ENCODE measurements at regions not wholly inside any gene's neighbourhood (a gene's known extent, or its start where the extent isn't known, plus 50 kb on each side); places are given as distances from the start of the nearest gene placed in this dataset.
"Not testable (repeated sequence)": the region's sequence is repeated elsewhere in the genome, so short reads cannot be mapped to it uniquely, and the experiment has no call there.

GRCh38 chr16:85285681-85286065, 173.4 kb upstream of the CIBAR2 start:
- H3K27me3 Mint-ChIP-seq (ENCODE audit: low read depth), result peaks cover 19% of the 10 kb centered on the region
- no peak overlapping the region for H3K27ac Mint-ChIP-seq
- TF ChIP-seq CTCF (IDR thresholded peaks at IDR 0.05; ENCODE audit: unreplicated experiment in 3 of 3), result no peak
- H3K4me3 Mint-ChIP-seq, result no peak overlapping the region
- no peaks in the 10 kb centered on the region for H3K36me3 Mint-ChIP-seq (ENCODE audit: low read depth)
- no peaks in the 10 kb centered on the region for H3K9me3 Mint-ChIP-seq
- peaks cover 67% of the 10 kb centered on the region for H3K4me1 Mint-ChIP-seq

GRCh38 chr16:85286066-85286831, 174.0 kb upstream of the CIBAR2 start:
- H3K27me3 Mint-ChIP-seq (ENCODE audit: low read depth), result peaks cover 19% of the 10 kb centered on the region
- H3K27ac Mint-ChIP-seq, result peak overlapping the region; percentile 53 to 78 (median 76)
- no peaks in the 10 kb centered on the region for H3K36me3 Mint-ChIP-seq (ENCODE audit: low read depth)
- H3K4me3 Mint-ChIP-seq, result peak overlapping the region in 1 of 3 experiments; percentile 15
- no peaks in the 10 kb centered on the region for H3K9me3 Mint-ChIP-seq
- no peak for TF ChIP-seq CTCF (IDR thresholded peaks at IDR 0.05; ENCODE audit: unreplicated experiment in 3 of 3)
- peaks cover 65% of the 10 kb centered on the region for H3K4me1 Mint-ChIP-seq

- TF ChIP-seq CTCF (IDR thresholded peaks at IDR 0.05; ENCODE audit: unreplicated experiment in 3 of 3), result no peak
- Mint-ChIP-seq H3K36me3 (ENCODE audit: low read depth) (no peaks in the 10 kb centered on the region), H3K27ac (peak overlapping the region; percentile 57 to 78 (median 76)), H3K27me3 (ENCODE audit: low read depth) (peaks cover 19% of the 10 kb centered on the region), H3K4me1 (peaks cover 64% of the 10 kb centered on the region), H3K9me3 (no peaks in the 10 kb centered on the region), H3K4me3 (no peak overlapping the region)
Observed at GRCh38 chr16:85286951-85287814, 174.9 kb upstream of the CIBAR2 start.

- not testable (repeated sequence) for H3K36me3 Mint-ChIP-seq (ENCODE audit: low read depth); H3K9me3 Mint-ChIP-seq; H3K4me3 Mint-ChIP-seq
- H3K27me3 Mint-ChIP-seq (ENCODE audit: low read depth), result peaks cover 19% of the 10 kb centered on the region
- H3K4me1 Mint-ChIP-seq, result peaks cover 58% of the 10 kb centered on the region
- peak overlapping the region; percentile 57 to 78 (median 76) for H3K27ac Mint-ChIP-seq
Observed at GRCh38 chr16:85287815-85288109, 175.5 kb upstream of the CIBAR2 start.

GRCh38 chr16:85288341-85288868, 176.1 kb upstream of the CIBAR2 start:
- TF ChIP-seq CTCF (IDR thresholded peaks at IDR 0.05; ENCODE audit: unreplicated experiment in 3 of 3), result no peak
- Mint-ChIP-seq H3K27me3 (ENCODE audit: low read depth) (peaks cover 19% of the 10 kb centered on the region), H3K36me3 (ENCODE audit: low read depth) (no peaks in the 10 kb centered on the region), H3K4me1 (peaks cover 58% of the 10 kb centered on the region), H3K27ac (peak overlapping the region in 1 of 3 experiments; percentile 46), H3K9me3 (no peaks in the 10 kb centered on the region), H3K4me3 (no peak overlapping the region)

- Mint-ChIP-seq H3K27ac (peak overlapping the region in 1 of 3 experiments; percentile 46), H3K36me3 (ENCODE audit: low read depth) (no peaks in the 10 kb centered on the region), H3K4me1 (peaks cover 61% of the 10 kb centered on the region), H3K4me3 (no peak overlapping the region), H3K27me3 (ENCODE audit: low read depth) (peaks cover 19% of the 10 kb centered on the region), H3K9me3 (no peaks in the 10 kb centered on the region)
- no peak for TF ChIP-seq CTCF (IDR thresholded peaks at IDR 0.05; ENCODE audit: unreplicated experiment in 3 of 3)
Observed at GRCh38 chr16:85288869-85289660, 176.8 kb upstream of the CIBAR2 start.

Measured in nephron (organoid).